GM12874 (cell line): ENCODE measurements at regions not wholly inside any gene's neighbourhood (a gene's known extent, or its start where the extent isn't known, plus 50 kb on each side); places are given as distances from the start of the nearest gene placed in this dataset.

Experiments used
- CTCF ChIP-seq: IDR thresholded peaks from 2 replicates; pipeline ENCODE4 v1.5.1; 2011; ENCODE audit warnings: low read depth, mild to moderate bottlenecking, control low read depth, low read length, moderate library complexity; ENCODE audit not compliant: insufficient read depth

GRCh38 chr14:58697930-58698642, 60.3 kb downstream of the DACT1 start:
- no peak for TF ChIP-seq CTCF

GRCh38 chr14:58699681-58700205, 62.0 kb downstream of the DACT1 start:
- no peak for TF ChIP-seq CTCF

GRCh38 chr14:58701156-58701555, 63.4 kb downstream of the DACT1 start:
- TF ChIP-seq CTCF, result no peak

- TF ChIP-seq CTCF, result no peak
These were observed 63.8 kb downstream of the DACT1 start for GRCh38 chr14:58701604-58702003.

- TF ChIP-seq CTCF, result no peak
These were observed 64.8 kb downstream of the DACT1 start for GRCh38 chr14:58702441-58703160.

GRCh38 chr14:58703161-58703506, 65.4 kb downstream of the DACT1 start:
- TF ChIP-seq CTCF, result no peak

- no peak for TF ChIP-seq CTCF
These were observed 67.3 kb downstream of the DACT1 start for GRCh38 chr14:58705066-58705465.
